ENCODE measurements at regions not wholly inside any gene's neighbourhood (a gene's known extent, or its start where the extent isn't known, plus 50 kb on each side); places are given as distances from the start of the nearest gene placed in this dataset.

GRCh38 chr20:41879123-41879522 is 260.9 kb upstream of the CHD6 start:
- no peak for DNase-seq (ENCODE audit: low read depth in 6 of 9, low spot score in 9 of 9)
- Histone ChIP-seq H3K27ac (ENCODE audit: low read depth in 1 of 2, low read length in 1 of 2) (no peak overlapping the region), H3K4me3 (ENCODE audit: low read length in 2 of 2) (no peak overlapping the region), H3K4me1 (ENCODE audit: control insufficient read depth in 2 of 2, insufficient read depth in 2 of 2, low read length in 2 of 2) (no peaks in the 10 kb centered on the region), H3K36me3 (ENCODE audit: control insufficient read depth in 2 of 2, insufficient read depth in 2 of 2, low read length in 1 of 2) (no peaks in the 10 kb centered on the region), H3K27me3 (ENCODE audit: control insufficient read depth in 2 of 2, insufficient read depth in 1 of 2, low read length in 1 of 2) (no peaks in the 10 kb centered on the region), H3K9me3 (ENCODE audit: control insufficient read depth in 2 of 2, insufficient read depth in 1 of 2, low read length in 1 of 2) (no peaks in the 10 kb centered on the region)
- WGBS = 44% methylated on average over 2 of the region's 2 CpGs

GRCh38 chr20:41877911-41878310 is 259.7 kb upstream of the CHD6 start:
- Histone ChIP-seq H3K9me3 (ENCODE audit: control insufficient read depth in 2 of 2, insufficient read depth in 1 of 2, low read length in 1 of 2) (no peaks in the 10 kb centered on the region), H3K27ac (ENCODE audit: low read depth in 1 of 2, low read length in 1 of 2) (no peak overlapping the region), H3K4me1 (ENCODE audit: control insufficient read depth in 2 of 2, insufficient read depth in 2 of 2, low read length in 2 of 2) (no peaks in the 10 kb centered on the region), H3K4me3 (ENCODE audit: low read length in 2 of 2) (no peak overlapping the region), H3K27me3 (ENCODE audit: control insufficient read depth in 2 of 2, insufficient read depth in 1 of 2, low read length in 1 of 2) (no peaks in the 10 kb centered on the region), H3K36me3 (ENCODE audit: control insufficient read depth in 2 of 2, insufficient read depth in 2 of 2, low read length in 1 of 2) (no peaks in the 10 kb centered on the region)
- no peak for DNase-seq (ENCODE audit: low read depth in 6 of 9, low spot score in 9 of 9)
- 97% methylated on average over 4 of the region's 4 CpGs for WGBS

GRCh38 chr20:41874658-41875057 is 256.5 kb upstream of the CHD6 start:
- Histone ChIP-seq H3K27me3 (ENCODE audit: control insufficient read depth in 2 of 2, insufficient read depth in 1 of 2, low read length in 1 of 2) (no peaks in the 10 kb centered on the region), H3K9me3 (ENCODE audit: control insufficient read depth in 2 of 2, insufficient read depth in 1 of 2, low read length in 1 of 2) (no peaks in the 10 kb centered on the region), H3K4me1 (ENCODE audit: control insufficient read depth in 2 of 2, insufficient read depth in 2 of 2, low read length in 2 of 2) (no peaks in the 10 kb centered on the region), H3K4me3 (ENCODE audit: low read length in 2 of 2) (no peak overlapping the region), H3K27ac (ENCODE audit: low read depth in 1 of 2, low read length in 1 of 2) (no peak overlapping the region), H3K36me3 (ENCODE audit: control insufficient read depth in 2 of 2, insufficient read depth in 2 of 2, low read length in 1 of 2) (no peaks in the 10 kb centered on the region)
- WGBS = 83% methylated on average over 1 of the region's 1 CpG
- no peak for DNase-seq (ENCODE audit: low read depth in 6 of 9, low spot score in 9 of 9)

GRCh38 chr20:41872930-41873329 is 254.8 kb upstream of the CHD6 start:
- H3K9me3 ChIP-seq (ENCODE audit: control insufficient read depth in 2 of 2, insufficient read depth in 1 of 2, low read length in 1 of 2) = no peaks in the 10 kb centered on the region
- WGBS = 79% methylated on average over 4 of the region's 4 CpGs
- H3K4me3 ChIP-seq (ENCODE audit: low read length in 2 of 2) = no peak overlapping the region
- DNase-seq (ENCODE audit: low read depth in 6 of 9, low spot score in 9 of 9) = no peak
- H3K36me3 ChIP-seq (ENCODE audit: control insufficient read depth in 2 of 2, insufficient read depth in 2 of 2, low read length in 1 of 2) = no peaks in the 10 kb centered on the region
- no peaks in the 10 kb centered on the region for H3K27me3 ChIP-seq (ENCODE audit: control insufficient read depth in 2 of 2, insufficient read depth in 1 of 2, low read length in 1 of 2)
- H3K27ac ChIP-seq (ENCODE audit: low read depth in 1 of 2, low read length in 1 of 2) = no peak overlapping the region
- no peaks in the 10 kb centered on the region for H3K4me1 ChIP-seq (ENCODE audit: control insufficient read depth in 2 of 2, insufficient read depth in 2 of 2, low read length in 2 of 2)

GRCh38 chr20:41870869-41871462 is 252.8 kb upstream of the CHD6 start:
- no peaks in the 10 kb centered on the region for H3K36me3 ChIP-seq (ENCODE audit: control insufficient read depth in 2 of 2, insufficient read depth in 2 of 2, low read length in 1 of 2)
- no peaks in the 10 kb centered on the region for H3K4me1 ChIP-seq (ENCODE audit: control insufficient read depth in 2 of 2, insufficient read depth in 2 of 2, low read length in 2 of 2)
- 83% methylated on average over 3 of the region's 3 CpGs for WGBS

GRCh38 chr20:41869261-41869660 is 251.1 kb upstream of the CHD6 start:
- DNase-seq (ENCODE audit: low read depth in 6 of 9, low spot score in 9 of 9) = no peak
- WGBS = 70% methylated on average over 2 of the region's 2 CpGs
- no peaks in the 10 kb centered on the region for H3K36me3 ChIP-seq (ENCODE audit: control insufficient read depth in 2 of 2, insufficient read depth in 2 of 2, low read length in 1 of 2)
- no peaks in the 10 kb centered on the region for H3K4me1 ChIP-seq (ENCODE audit: control insufficient read depth in 2 of 2, insufficient read depth in 2 of 2, low read length in 2 of 2)
- no peak overlapping the region for H3K27ac ChIP-seq (ENCODE audit: low read depth in 1 of 2, low read length in 1 of 2)
- no peak overlapping the region for H3K4me3 ChIP-seq (ENCODE audit: low read length in 2 of 2)
- no peaks in the 10 kb centered on the region for H3K27me3 ChIP-seq (ENCODE audit: control insufficient read depth in 2 of 2, insufficient read depth in 1 of 2, low read length in 1 of 2)
- H3K9me3 ChIP-seq (ENCODE audit: control insufficient read depth in 2 of 2, insufficient read depth in 1 of 2, low read length in 1 of 2) = no peaks in the 10 kb centered on the region

More at GRCh38 chr20:41870869-41871462, 252.8 kb upstream of the CHD6 start:
- no peak for DNase-seq (ENCODE audit: low read depth in 6 of 9, low spot score in 9 of 9)
- Histone ChIP-seq H3K4me3 (ENCODE audit: low read length in 2 of 2) (no peak overlapping the region), H3K9me3 (ENCODE audit: control insufficient read depth in 2 of 2, insufficient read depth in 1 of 2, low read length in 1 of 2) (no peaks in the 10 kb centered on the region), H3K27ac (ENCODE audit: low read depth in 1 of 2, low read length in 1 of 2) (no peak overlapping the region), H3K27me3 (ENCODE audit: control insufficient read depth in 2 of 2, insufficient read depth in 1 of 2, low read length in 1 of 2) (no peaks in the 10 kb centered on the region)

- Histone ChIP-seq H3K4me3 (ENCODE audit: low read length in 2 of 2) (no peak overlapping the region), H3K27ac (ENCODE audit: low read depth in 1 of 2, low read length in 1 of 2) (no peak overlapping the region), H3K4me1 (ENCODE audit: control insufficient read depth in 2 of 2, insufficient read depth in 2 of 2, low read length in 2 of 2) (no peaks in the 10 kb centered on the region), H3K27me3 (ENCODE audit: control insufficient read depth in 2 of 2, insufficient read depth in 1 of 2, low read length in 1 of 2) (no peaks in the 10 kb centered on the region), H3K9me3 (ENCODE audit: control insufficient read depth in 2 of 2, insufficient read depth in 1 of 2, low read length in 1 of 2) (no peaks in the 10 kb centered on the region), H3K36me3 (ENCODE audit: control insufficient read depth in 2 of 2, insufficient read depth in 2 of 2, low read length in 1 of 2) (no peaks in the 10 kb centered on the region)
- 83% methylated on average over 3 of the region's 3 CpGs for WGBS
- no peak for DNase-seq (ENCODE audit: low read depth in 6 of 9, low spot score in 9 of 9)
These were observed 247.8 kb upstream of the CHD6 start for GRCh38 chr20:41865938-41866337.

GRCh38 chr20:41862476-41862875 is 244.3 kb upstream of the CHD6 start:
- H3K27me3 ChIP-seq (ENCODE audit: control insufficient read depth in 2 of 2, insufficient read depth in 1 of 2, low read length in 1 of 2) = no peaks in the 10 kb centered on the region
- no peaks in the 10 kb centered on the region for H3K36me3 ChIP-seq (ENCODE audit: control insufficient read depth in 2 of 2, insufficient read depth in 2 of 2, low read length in 1 of 2)
- no peaks in the 10 kb centered on the region for H3K9me3 ChIP-seq (ENCODE audit: control insufficient read depth in 2 of 2, insufficient read depth in 1 of 2, low read length in 1 of 2)
- H3K4me1 ChIP-seq (ENCODE audit: control insufficient read depth in 2 of 2, insufficient read depth in 2 of 2, low read length in 2 of 2) = no peaks in the 10 kb centered on the region
- no peak overlapping the region for H3K27ac ChIP-seq (ENCODE audit: low read depth in 1 of 2, low read length in 1 of 2)
- DNase-seq (ENCODE audit: low read depth in 6 of 9, low spot score in 9 of 9) = no peak
- H3K4me3 ChIP-seq (ENCODE audit: low read length in 2 of 2) = no peak overlapping the region
- 85% methylated on average over 4 of the region's 4 CpGs for WGBS

GRCh38 chr20:41861772-41862422 is 243.7 kb upstream of the CHD6 start:
- no peaks in the 10 kb centered on the region for H3K27me3 ChIP-seq (ENCODE audit: control insufficient read depth in 2 of 2, insufficient read depth in 1 of 2, low read length in 1 of 2)
- H3K4me1 ChIP-seq (ENCODE audit: control insufficient read depth in 2 of 2, insufficient read depth in 2 of 2, low read length in 2 of 2) = no peaks in the 10 kb centered on the region
- H3K36me3 ChIP-seq (ENCODE audit: control insufficient read depth in 2 of 2, insufficient read depth in 2 of 2, low read length in 1 of 2) = no peaks in the 10 kb centered on the region
- H3K9me3 ChIP-seq (ENCODE audit: control insufficient read depth in 2 of 2, insufficient read depth in 1 of 2, low read length in 1 of 2) = no peaks in the 10 kb centered on the region
- no peak overlapping the region for H3K4me3 ChIP-seq (ENCODE audit: low read length in 2 of 2)
- no peak overlapping the region for H3K27ac ChIP-seq (ENCODE audit: low read depth in 1 of 2, low read length in 1 of 2)
- DNase-seq (ENCODE audit: low read depth in 6 of 9, low spot score in 9 of 9) = no peak
- WGBS = 67% methylated on average over 6 of the region's 6 CpGs

Data from thymus (tissue), 11 donors.